SK-N-MC (cell line): ENCODE measurements at regions not wholly inside any gene's neighbourhood (a gene's known extent, or its start where the extent isn't known, plus 50 kb on each side); places are given as distances from the start of the nearest gene placed in this dataset.

Experiments
- DNase-seq: peaks from one replicate; pipeline ENCODE4 v3.0.0-alpha.2; 2011; ENCODE audit warnings: low read depth, low spot score
- H3K27ac ChIP-seq: fragments of 200-600 bp; sonication (generic); 2 replicates; pipeline ENCODE4 v1.5.1; 2016; ENCODE audit warnings: mixed run types
- H3K36me3 ChIP-seq: fragments of 200-600 bp; sonication (generic); 2 replicates; pipeline ENCODE4 v1.6.1; 2017; ENCODE audit warnings: antibody characterized with exemption, low read length, mixed read lengths; ENCODE audit not compliant: insufficient read depth
- H3K4me3 ChIP-seq: fragments of 200-600 bp; sonication (generic); 2 replicates; pipeline ENCODE4 v1.5.1; 2016
- H3K9ac ChIP-seq: fragments of 200-600 bp; sonication (generic); 2 replicates; pipeline ENCODE4 v1.8.0; 2017; ENCODE audit warnings: mixed run types, mixed read lengths; ENCODE audit not compliant: insufficient read length
- H3K9me3 ChIP-seq: fragments of 200-600 bp; sonication (generic); 2 replicates; pipeline ENCODE4 v1.6.1; 2017; ENCODE audit warnings: low read depth, mild to moderate bottlenecking, antibody characterized with exemption, low read length, moderate library complexity, mixed read lengths
- EZH2 ChIP-seq: fragments of 200-600 bp; sonication (generic); IDR thresholded peaks from one replicate; pipeline ENCODE4 v1.6.1; 2017; ENCODE audit warnings: antibody characterized with exemption
- FOXP2 ChIP-seq: optimal IDR thresholded peaks from 2 replicates; pipeline ENCODE3; 2011; ENCODE audit warnings: mild to moderate bottlenecking, moderate library complexity; ENCODE audit not compliant: insufficient read depth; ENCODE audit errors: extremely low read length, control extremely low read depth
- POLR2AphosphoS5 ChIP-seq: IDR thresholded peaks from 2 replicates; pipeline ENCODE4 v1.6.1; 2012; ENCODE audit warnings: mild to moderate bottlenecking, low read depth, low read length, borderline replicate concordance

DNA sequence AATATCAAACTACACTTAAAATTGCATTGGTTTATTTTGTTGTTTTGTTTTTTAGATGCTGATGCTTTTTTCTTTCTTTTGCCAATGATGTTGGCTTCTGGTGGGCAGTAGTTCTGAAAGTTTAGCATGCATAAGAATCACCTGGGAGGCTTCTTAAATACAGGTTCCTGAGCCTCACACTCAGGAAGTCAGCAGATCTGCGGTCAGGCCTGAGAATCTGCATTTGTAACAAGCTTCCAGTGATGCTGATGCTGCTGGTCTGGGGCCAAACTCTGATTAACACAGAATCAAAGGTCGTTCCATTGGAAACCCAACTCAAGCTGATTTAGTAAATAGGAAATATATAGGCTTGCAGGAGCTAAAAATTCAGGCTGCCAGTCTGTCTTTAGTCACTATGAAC is 412.9 kb upstream of the SPTLC3 start:
- H3K9me3 ChIP-seq, result no peaks in the 10 kb centered on the region
- TF ChIP-seq POLR2AphosphoS5, result no peak
- H3K4me3 ChIP-seq, result no peak overlapping the region
- H3K9ac ChIP-seq, result no peak overlapping the region
- no peak for DNase-seq
- H3K27ac ChIP-seq, result no peak overlapping the region
- H3K36me3 ChIP-seq, result no peaks in the 10 kb centered on the region

DNA sequence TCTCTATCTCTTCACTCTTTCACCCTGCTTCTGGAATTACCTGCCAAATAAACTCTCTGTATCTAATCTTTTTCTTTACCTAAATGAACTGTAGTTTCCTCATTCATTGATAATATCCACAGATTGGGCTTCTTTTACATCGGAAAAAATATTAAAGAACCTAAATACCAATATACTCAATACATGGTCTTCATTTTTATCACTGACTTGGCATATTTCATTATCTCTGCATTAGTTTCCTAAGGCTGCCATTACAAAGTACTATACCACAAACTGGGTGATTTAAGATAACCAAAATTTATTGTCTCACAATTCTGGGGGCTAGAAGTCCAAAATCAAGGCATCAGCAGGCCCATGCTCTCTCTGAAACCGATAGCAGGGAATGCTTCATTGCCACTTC is 411.9 kb upstream of the SPTLC3 start:
- no peak for DNase-seq
- H3K9me3 ChIP-seq, result no peaks in the 10 kb centered on the region
- no peak overlapping the region for H3K4me3 ChIP-seq
- no peak overlapping the region for H3K27ac ChIP-seq
- H3K9ac ChIP-seq, result no peak overlapping the region
- H3K36me3 ChIP-seq, result no peaks in the 10 kb centered on the region
- TF ChIP-seq FOXP2 (no peak), POLR2AphosphoS5 (no peak), EZH2 (no peak)

DNA sequence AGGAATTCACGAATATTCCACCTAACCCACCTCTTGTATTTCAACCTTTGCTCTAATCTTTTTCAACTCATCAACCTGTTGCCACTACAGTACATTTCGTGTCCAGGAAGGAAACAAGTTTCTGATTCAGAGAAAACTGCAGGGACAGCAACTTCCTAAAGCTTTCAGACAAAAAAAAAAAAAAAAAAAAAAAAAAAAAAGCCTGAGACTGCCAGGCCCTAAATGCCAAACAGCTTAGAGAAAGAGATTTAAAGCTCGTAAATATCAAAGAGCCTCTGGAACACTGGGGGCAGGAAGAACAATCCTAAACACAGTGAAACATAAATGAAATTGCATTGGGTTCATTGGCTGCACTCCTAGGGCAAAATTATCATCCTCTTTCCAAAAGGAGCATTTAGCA is 411.2 kb upstream of the SPTLC3 start:
- H3K9ac ChIP-seq, result no peak overlapping the region
- H3K4me3 ChIP-seq, result no peak overlapping the region
- H3K9me3 ChIP-seq, result no peaks in the 10 kb centered on the region
- DNase-seq, result no peak
- no peaks in the 10 kb centered on the region for H3K36me3 ChIP-seq
- H3K27ac ChIP-seq, result no peak overlapping the region
- TF ChIP-seq EZH2 (no peak), POLR2AphosphoS5 (no peak), FOXP2 (no peak)

DNA sequence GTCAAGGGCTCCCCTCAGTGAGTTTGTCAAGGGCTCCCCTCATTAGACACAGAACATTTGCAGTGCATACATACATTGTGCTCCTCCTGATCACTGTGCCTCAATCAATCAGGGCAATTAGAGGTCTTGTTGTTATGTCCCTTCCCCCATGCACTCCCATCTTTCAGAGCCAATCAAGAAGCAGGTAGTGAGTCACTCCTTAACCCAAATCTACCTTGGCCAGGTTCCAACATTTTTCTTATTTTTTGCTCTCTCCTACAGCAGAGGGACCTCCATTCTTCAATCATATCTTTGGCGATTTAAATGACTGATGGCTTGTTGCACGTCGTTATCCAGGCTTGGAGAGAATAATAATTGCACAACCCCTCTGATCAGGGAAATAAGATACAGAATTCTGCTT is 409.9 kb upstream of the SPTLC3 start:
- Histone ChIP-seq H3K4me3 (no peak overlapping the region), H3K27ac (no peak overlapping the region), H3K9me3 (no peaks in the 10 kb centered on the region), H3K9ac (no peak overlapping the region), H3K36me3 (no peaks in the 10 kb centered on the region)
- DNase-seq, result no peak
- TF ChIP-seq POLR2AphosphoS5, result no peak
- no peak for TF ChIP-seq FOXP2
- TF ChIP-seq EZH2, result no peak

DNA sequence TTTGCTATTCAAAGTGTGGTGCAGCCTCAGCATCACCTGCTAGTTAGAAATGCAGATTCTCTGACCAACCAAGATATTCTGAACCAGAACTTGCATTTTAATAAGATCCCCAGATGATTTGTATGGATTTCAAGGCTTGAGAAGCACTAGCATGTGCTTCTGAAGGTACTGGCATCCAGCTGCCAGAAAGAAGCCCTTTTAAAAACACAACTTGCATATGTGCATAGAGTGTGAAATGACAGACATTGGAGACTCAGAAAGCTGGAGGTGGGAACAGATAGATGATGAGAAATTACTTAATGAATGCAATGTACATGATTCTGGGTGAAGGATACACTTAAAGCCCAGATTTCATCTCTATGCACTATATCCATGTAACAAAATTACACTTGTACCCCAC is 409.3 kb upstream of the SPTLC3 start:
- no peak for TF ChIP-seq FOXP2
- no peak for TF ChIP-seq EZH2
- TF ChIP-seq POLR2AphosphoS5, result no peak
- no peaks in the 10 kb centered on the region for H3K9me3 ChIP-seq
- no peak overlapping the region for H3K4me3 ChIP-seq
- no peak for DNase-seq
- H3K9ac ChIP-seq, result no peak overlapping the region
- no peaks in the 10 kb centered on the region for H3K36me3 ChIP-seq
- H3K27ac ChIP-seq, result no peak overlapping the region

DNA sequence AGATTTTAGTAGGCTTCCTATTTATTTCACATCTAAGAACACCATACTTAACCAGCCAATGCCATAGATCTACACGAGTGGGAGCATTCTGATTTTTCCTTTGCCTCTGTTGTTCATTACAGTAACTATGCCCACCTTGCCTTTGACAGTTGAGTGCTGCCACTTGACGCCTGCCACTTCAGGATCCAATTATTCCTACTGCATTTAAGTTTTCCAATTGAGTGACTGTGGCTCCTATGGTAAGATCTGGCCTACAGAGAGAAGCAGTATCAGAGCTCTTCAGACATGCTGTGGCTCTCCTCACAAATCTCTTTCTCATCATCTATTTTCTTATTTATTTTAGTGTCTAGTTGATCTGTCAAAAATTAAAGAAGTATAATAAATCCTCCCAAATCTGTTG is 403.0 kb upstream of the SPTLC3 start:
- DNase-seq, result no peak
- Histone ChIP-seq H3K4me3 (no peak overlapping the region), H3K9me3 (no peaks in the 10 kb centered on the region), H3K36me3 (no peaks in the 10 kb centered on the region), H3K27ac (no peak overlapping the region), H3K9ac (no peak overlapping the region)
- TF ChIP-seq POLR2AphosphoS5, result no peak
- TF ChIP-seq FOXP2, result no peak
- no peak for TF ChIP-seq EZH2

DNA sequence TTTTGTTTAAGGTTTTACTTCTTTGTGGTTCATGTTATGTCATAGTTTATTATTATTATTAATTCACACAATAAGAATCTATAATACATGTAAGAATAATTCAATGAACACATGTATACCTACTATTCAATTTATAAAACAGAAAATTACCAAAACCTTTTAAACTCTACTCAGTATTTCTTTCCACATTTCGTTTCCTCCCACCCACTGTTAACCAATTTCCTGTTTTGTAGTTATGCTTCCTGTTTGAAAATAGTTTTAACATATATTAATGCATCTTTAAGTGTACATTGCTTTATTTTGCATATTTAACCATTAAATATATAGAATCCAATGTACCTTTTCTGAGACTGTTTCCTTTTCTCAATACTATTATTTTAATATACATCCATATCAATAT is 397.9 kb upstream of the SPTLC3 start:
- TF ChIP-seq POLR2AphosphoS5 (no peak), FOXP2 (no peak), EZH2 (no peak)
- peak; percentile 52 for DNase-seq
- H3K27ac ChIP-seq, result no peak overlapping the region

DNA sequence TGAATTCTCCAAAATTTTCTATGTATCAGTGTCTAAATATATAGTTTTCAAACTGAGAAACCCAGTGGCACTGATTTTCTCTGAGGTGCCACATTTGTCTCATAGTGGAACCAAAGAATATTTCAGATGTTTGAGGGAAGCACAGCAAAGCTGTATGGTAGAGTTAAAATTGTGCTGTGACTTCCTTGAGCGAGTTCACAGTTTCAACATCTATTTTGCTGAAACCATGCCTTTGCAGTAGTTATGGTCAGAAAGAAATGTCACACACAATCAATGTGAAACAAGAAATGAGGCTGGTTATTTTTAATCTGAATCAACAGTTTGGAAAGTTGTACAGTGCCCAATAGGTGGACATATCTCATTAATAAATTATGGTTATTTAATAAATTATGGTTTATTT is 394.0 kb upstream of the SPTLC3 start:
- Histone ChIP-seq H3K27ac (no peak overlapping the region), H3K4me3 (no peak overlapping the region), H3K9ac (no peak overlapping the region), H3K36me3 (no peaks in the 10 kb centered on the region), H3K9me3 (no peaks in the 10 kb centered on the region; the same call in 1 of the 2 replicates)
- no peak for DNase-seq
- no peak for TF ChIP-seq POLR2AphosphoS5
- TF ChIP-seq EZH2, result no peak
- TF ChIP-seq FOXP2, result no peak

More for the DNA sequence above, 397.9 kb upstream of the SPTLC3 start:
- H3K4me3 ChIP-seq, result no peak overlapping the region; the same call in 1 of the 2 replicates
- no peaks in the 10 kb centered on the region for H3K36me3 ChIP-seq
- no peak overlapping the region for H3K9ac ChIP-seq
- no peaks in the 10 kb centered on the region; the same call in 1 of the 2 replicates for H3K9me3 ChIP-seq

DNA sequence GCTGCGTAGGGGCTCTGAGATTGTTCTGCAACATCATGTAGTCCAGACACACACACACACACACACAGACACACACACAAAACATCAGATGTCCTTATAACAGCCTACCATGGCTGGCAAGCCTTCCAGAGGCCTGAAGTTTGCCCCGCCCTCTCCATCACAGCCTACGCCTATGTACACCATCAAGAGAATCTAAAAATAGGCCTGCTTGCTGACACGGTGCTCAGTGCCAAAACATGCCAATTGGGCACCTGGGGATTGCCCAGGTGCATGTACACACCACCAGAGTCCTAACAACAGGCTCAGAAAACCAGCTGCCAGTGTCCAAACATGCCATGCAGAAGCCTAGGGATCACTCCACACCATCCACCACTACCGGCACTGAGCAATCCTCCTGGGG is 391.7 kb upstream of the SPTLC3 start:
- TF ChIP-seq EZH2, result no peak
- no peak for TF ChIP-seq FOXP2
- TF ChIP-seq POLR2AphosphoS5, result no peak
- H3K9ac ChIP-seq, result no peak overlapping the region
- H3K4me3 ChIP-seq, result no peak overlapping the region
- H3K27ac ChIP-seq, result no peak overlapping the region
- H3K36me3 ChIP-seq, result no peaks in the 10 kb centered on the region
- H3K9me3 ChIP-seq, result no peaks in the 10 kb centered on the region; the same call in 1 of the 2 replicates
- no peak for DNase-seq
